ENCODE measurements at regions not wholly inside any gene's neighbourhood (a gene's known extent, or its start where the extent isn't known, plus 50 kb on each side); places are given as distances from the start of the nearest gene placed in this dataset.

GRCh38 chr16:59748531-59748930 lies 1014.4 kb upstream of the GOT2 start:
- Histone ChIP-seq H3K27me3 (ENCODE audit: control insufficient read depth in 1 of 2, insufficient read depth in 2 of 2, low read length in 2 of 2) (no peaks in the 10 kb centered on the region), H3K27ac (ENCODE audit: low read length) (no peak overlapping the region), H3K9me3 (ENCODE audit: control insufficient read depth in 2 of 2, low read length in 2 of 2) (no peaks in the 10 kb centered on the region), H3K4me3 (ENCODE audit: low read length in 2 of 2) (no peak overlapping the region), H3K4me1 (ENCODE audit: control insufficient read depth, insufficient read depth, low read length) (no peaks in the 10 kb centered on the region), H3K9ac (ENCODE audit: low read length in 2 of 2) (no peak overlapping the region), H3K36me3 (ENCODE audit: control insufficient read depth in 2 of 2, insufficient read depth in 2 of 2, low read length in 2 of 2) (no peaks in the 10 kb centered on the region)

- Histone ChIP-seq H3K27me3 (ENCODE audit: control insufficient read depth in 1 of 2, insufficient read depth in 2 of 2, low read length in 2 of 2) (no peaks in the 10 kb centered on the region), H3K4me3 (ENCODE audit: low read length in 2 of 2) (no peak overlapping the region), H3K9me3 (ENCODE audit: control insufficient read depth in 2 of 2, low read length in 2 of 2) (no peaks in the 10 kb centered on the region), H3K4me1 (ENCODE audit: control insufficient read depth, insufficient read depth, low read length) (no peaks in the 10 kb centered on the region), H3K27ac (ENCODE audit: low read length) (no peak overlapping the region), H3K36me3 (ENCODE audit: control insufficient read depth in 2 of 2, insufficient read depth in 2 of 2, low read length in 2 of 2) (no peaks in the 10 kb centered on the region), H3K9ac (ENCODE audit: low read length in 2 of 2) (no peak overlapping the region)
These were observed 1009.4 kb upstream of the GOT2 start for GRCh38 chr16:59743504-59743903.

- no peaks in the 10 kb centered on the region for H3K9me3 ChIP-seq (ENCODE audit: control insufficient read depth in 2 of 2, low read length in 2 of 2)
- no peak overlapping the region for H3K9ac ChIP-seq (ENCODE audit: low read length in 2 of 2)
- no peaks in the 10 kb centered on the region for H3K27me3 ChIP-seq (ENCODE audit: control insufficient read depth in 1 of 2, insufficient read depth in 2 of 2, low read length in 2 of 2)
- no peak overlapping the region for H3K27ac ChIP-seq (ENCODE audit: low read length)
- no peaks in the 10 kb centered on the region for H3K36me3 ChIP-seq (ENCODE audit: control insufficient read depth in 2 of 2, insufficient read depth in 2 of 2, low read length in 2 of 2)
- H3K4me1 ChIP-seq (ENCODE audit: control insufficient read depth, insufficient read depth, low read length): no peaks in the 10 kb centered on the region
- no peak overlapping the region for H3K4me3 ChIP-seq (ENCODE audit: low read length in 2 of 2)
These were observed 1006.7 kb upstream of the GOT2 start for GRCh38 chr16:59740858-59741257.

- H3K9ac ChIP-seq (ENCODE audit: low read length in 2 of 2): no peak overlapping the region
- no peaks in the 10 kb centered on the region for H3K27me3 ChIP-seq (ENCODE audit: control insufficient read depth in 1 of 2, insufficient read depth in 2 of 2, low read length in 2 of 2)
- no peaks in the 10 kb centered on the region for H3K4me1 ChIP-seq (ENCODE audit: control insufficient read depth, insufficient read depth, low read length)
- no peaks in the 10 kb centered on the region for H3K9me3 ChIP-seq (ENCODE audit: control insufficient read depth in 2 of 2, low read length in 2 of 2)
- H3K4me3 ChIP-seq (ENCODE audit: low read length in 2 of 2): no peak overlapping the region
- no peaks in the 10 kb centered on the region for H3K36me3 ChIP-seq (ENCODE audit: control insufficient read depth in 2 of 2, insufficient read depth in 2 of 2, low read length in 2 of 2)
- no peak overlapping the region for H3K27ac ChIP-seq (ENCODE audit: low read length)
These were observed 1003.2 kb upstream of the GOT2 start for GRCh38 chr16:59737274-59737673.

- no peak overlapping the region for H3K4me3 ChIP-seq (ENCODE audit: low read length in 2 of 2)
- H3K4me1 ChIP-seq (ENCODE audit: control insufficient read depth, insufficient read depth, low read length): no peaks in the 10 kb centered on the region
- no peaks in the 10 kb centered on the region for H3K36me3 ChIP-seq (ENCODE audit: control insufficient read depth in 2 of 2, insufficient read depth in 2 of 2, low read length in 2 of 2)
- no peaks in the 10 kb centered on the region for H3K9me3 ChIP-seq (ENCODE audit: control insufficient read depth in 2 of 2, low read length in 2 of 2)
- no peak overlapping the region for H3K27ac ChIP-seq (ENCODE audit: low read length)
- no peak overlapping the region for H3K9ac ChIP-seq (ENCODE audit: low read length in 2 of 2)
- H3K27me3 ChIP-seq (ENCODE audit: control insufficient read depth in 1 of 2, insufficient read depth in 2 of 2, low read length in 2 of 2): no peaks in the 10 kb centered on the region
These were observed 999.2 kb upstream of the GOT2 start for GRCh38 chr16:59733321-59733720.

- H3K27me3 ChIP-seq (ENCODE audit: control insufficient read depth in 1 of 2, insufficient read depth in 2 of 2, low read length in 2 of 2): no peaks in the 10 kb centered on the region
- H3K9me3 ChIP-seq (ENCODE audit: control insufficient read depth in 2 of 2, low read length in 2 of 2): no peaks in the 10 kb centered on the region
- H3K4me3 ChIP-seq (ENCODE audit: low read length in 2 of 2): no peak overlapping the region
- H3K27ac ChIP-seq (ENCODE audit: low read length): no peak overlapping the region
- no peak overlapping the region for H3K9ac ChIP-seq (ENCODE audit: low read length in 2 of 2)
- no peaks in the 10 kb centered on the region for H3K4me1 ChIP-seq (ENCODE audit: control insufficient read depth, insufficient read depth, low read length)
- no peaks in the 10 kb centered on the region for H3K36me3 ChIP-seq (ENCODE audit: control insufficient read depth in 2 of 2, insufficient read depth in 2 of 2, low read length in 2 of 2)
These were observed 995.5 kb upstream of the GOT2 start for GRCh38 chr16:59729613-59730012.

GRCh38 chr16:59719121-59719520 lies 985.0 kb upstream of the GOT2 start:
- Histone ChIP-seq H3K36me3 (ENCODE audit: control insufficient read depth in 2 of 2, insufficient read depth in 2 of 2, low read length in 2 of 2) (no peaks in the 10 kb centered on the region), H3K9me3 (ENCODE audit: control insufficient read depth in 2 of 2, low read length in 2 of 2) (no peaks in the 10 kb centered on the region), H3K4me3 (ENCODE audit: low read length in 2 of 2) (no peak overlapping the region), H3K27ac (ENCODE audit: low read length) (no peak overlapping the region), H3K4me1 (ENCODE audit: control insufficient read depth, insufficient read depth, low read length) (no peaks in the 10 kb centered on the region), H3K9ac (ENCODE audit: low read length in 2 of 2) (no peak overlapping the region), H3K27me3 (ENCODE audit: control insufficient read depth in 1 of 2, insufficient read depth in 2 of 2, low read length in 2 of 2) (no peaks in the 10 kb centered on the region)

GRCh38 chr16:59707436-59708226 lies 973.5 kb upstream of the GOT2 start:
- Histone ChIP-seq H3K27me3 (ENCODE audit: control insufficient read depth in 1 of 2, insufficient read depth in 2 of 2, low read length in 2 of 2) (no peaks in the 10 kb centered on the region), H3K4me1 (ENCODE audit: control insufficient read depth, insufficient read depth, low read length) (no peaks in the 10 kb centered on the region), H3K36me3 (ENCODE audit: control insufficient read depth in 2 of 2, insufficient read depth in 2 of 2, low read length in 2 of 2) (no peaks in the 10 kb centered on the region), H3K4me3 (ENCODE audit: low read length in 2 of 2) (no peak overlapping the region), H3K9ac (ENCODE audit: low read length in 2 of 2) (no peak overlapping the region), H3K27ac (ENCODE audit: low read length) (no peak overlapping the region), H3K9me3 (ENCODE audit: control insufficient read depth in 2 of 2, low read length in 2 of 2) (peaks cover 0 to 4% of the 10 kb centered on the region in 2 donors)

- H3K9ac ChIP-seq (ENCODE audit: low read length in 2 of 2): no peak overlapping the region
- H3K9me3 ChIP-seq (ENCODE audit: control insufficient read depth in 2 of 2, low read length in 2 of 2): no peaks in the 10 kb centered on the region
- no peak overlapping the region for H3K27ac ChIP-seq (ENCODE audit: low read length)
- no peaks in the 10 kb centered on the region for H3K27me3 ChIP-seq (ENCODE audit: control insufficient read depth in 1 of 2, insufficient read depth in 2 of 2, low read length in 2 of 2)
- no peaks in the 10 kb centered on the region for H3K36me3 ChIP-seq (ENCODE audit: control insufficient read depth in 2 of 2, insufficient read depth in 2 of 2, low read length in 2 of 2)
- no peaks in the 10 kb centered on the region for H3K4me1 ChIP-seq (ENCODE audit: control insufficient read depth, insufficient read depth, low read length)
- no peak overlapping the region for H3K4me3 ChIP-seq (ENCODE audit: low read length in 2 of 2)
These were observed 968.1 kb upstream of the GOT2 start for GRCh38 chr16:59701963-59702930.

GRCh38 chr16:59699786-59700185 lies 965.7 kb upstream of the GOT2 start:
- Histone ChIP-seq H3K36me3 (ENCODE audit: control insufficient read depth in 2 of 2, insufficient read depth in 2 of 2, low read length in 2 of 2) (no peaks in the 10 kb centered on the region), H3K27ac (ENCODE audit: low read length) (no peak overlapping the region), H3K9ac (ENCODE audit: low read length in 2 of 2) (no peak overlapping the region), H3K9me3 (ENCODE audit: control insufficient read depth in 2 of 2, low read length in 2 of 2) (peaks cover 0 to 3% of the 10 kb centered on the region in 2 donors), H3K4me3 (ENCODE audit: low read length in 2 of 2) (no peak overlapping the region), H3K4me1 (ENCODE audit: control insufficient read depth, insufficient read depth, low read length) (no peaks in the 10 kb centered on the region), H3K27me3 (ENCODE audit: control insufficient read depth in 1 of 2, insufficient read depth in 2 of 2, low read length in 2 of 2) (no peaks in the 10 kb centered on the region)
